ENCODE measurements at regions not wholly inside any gene's neighbourhood (a gene's known extent, or its start where the extent isn't known, plus 50 kb on each side); places are given as distances from the start of the nearest gene placed in this dataset.

DNA sequence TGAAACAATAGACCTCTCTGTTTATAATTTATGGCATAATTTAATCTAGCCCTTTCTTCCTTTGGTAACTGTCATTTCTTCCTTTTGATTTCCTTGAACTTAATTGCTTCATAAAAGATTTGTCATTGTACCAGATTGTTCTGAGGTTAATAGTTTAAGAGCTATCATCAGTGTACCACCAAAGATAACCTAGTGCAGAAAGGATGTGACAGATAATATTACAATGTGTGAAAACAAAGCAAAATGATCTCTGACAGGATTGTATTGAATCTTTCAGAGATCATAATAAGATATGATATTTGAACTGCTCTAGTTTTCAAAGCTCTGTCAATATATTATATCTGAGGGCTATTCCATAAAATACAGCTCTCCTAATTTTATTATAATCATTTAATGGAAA lies 132.1 kb upstream of the PTCHD4 start:
- DNase-seq (ENCODE audit: low read depth): no peak
- no peak overlapping the region for H3K4me3 ChIP-seq (ENCODE audit: low read depth, low read length)
- no peak for TF ChIP-seq CTCF (IDR thresholded peaks at IDR 0.05; ENCODE audit: insufficient read depth, low read depth, low read length)

DNA sequence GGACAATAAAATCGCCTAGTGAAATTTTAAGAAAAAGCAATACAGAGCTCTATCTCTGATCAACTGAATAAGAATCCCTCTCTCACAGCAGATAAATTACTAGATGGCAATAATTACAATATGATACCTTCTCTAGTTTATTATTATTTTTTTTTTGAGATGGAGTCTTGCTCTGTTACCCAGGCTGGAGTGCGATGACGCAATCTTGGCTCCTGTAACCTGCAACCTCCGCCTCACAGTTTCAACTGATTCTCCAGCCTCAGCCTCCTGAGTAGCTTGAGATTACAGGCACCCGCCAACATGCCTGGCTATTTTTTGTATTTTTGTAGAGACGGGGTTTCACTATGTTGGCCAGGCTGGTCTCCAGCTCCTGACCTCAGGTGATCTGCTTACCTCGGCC lies 129.3 kb upstream of the PTCHD4 start:
- TF ChIP-seq CTCF (IDR thresholded peaks at IDR 0.05; ENCODE audit: insufficient read depth, low read depth, low read length): no peak
- no peak for DNase-seq (ENCODE audit: low read depth)
- no peak overlapping the region for H3K4me3 ChIP-seq (ENCODE audit: low read depth, low read length)

GRCh38 chr6:48236375-48236774 lies 125.4 kb upstream of the PTCHD4 start:
- no peak for DNase-seq (ENCODE audit: low read depth)
- no peak for TF ChIP-seq CTCF (IDR thresholded peaks at IDR 0.05; ENCODE audit: insufficient read depth, low read depth, low read length)
- no peak overlapping the region for H3K4me3 ChIP-seq (ENCODE audit: low read depth, low read length)

DNA sequence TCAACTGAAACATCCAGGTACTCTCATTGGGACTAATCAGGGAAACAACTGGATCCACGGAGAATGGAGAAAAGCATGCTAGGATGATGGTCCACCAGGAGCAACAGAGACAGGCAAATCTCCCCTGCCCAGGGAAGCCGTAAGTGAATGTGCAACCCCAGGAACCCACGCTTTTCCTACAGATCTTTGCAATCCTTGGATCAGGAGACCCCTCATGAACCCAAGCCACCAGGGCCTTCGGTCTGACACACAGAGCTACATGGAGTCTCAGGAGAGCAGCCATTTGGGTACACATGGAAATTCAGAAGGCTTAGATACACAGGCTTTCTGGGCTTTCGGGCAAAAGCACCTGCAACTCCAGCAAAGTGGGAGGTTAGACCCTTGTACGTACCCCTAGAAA lies 122.1 kb upstream of the PTCHD4 start:
- no peak overlapping the region for H3K4me3 ChIP-seq (ENCODE audit: low read depth, low read length)
- no peak for TF ChIP-seq CTCF (IDR thresholded peaks at IDR 0.05; ENCODE audit: insufficient read depth, low read depth, low read length)
- no peak for DNase-seq (ENCODE audit: low read depth)

DNA sequence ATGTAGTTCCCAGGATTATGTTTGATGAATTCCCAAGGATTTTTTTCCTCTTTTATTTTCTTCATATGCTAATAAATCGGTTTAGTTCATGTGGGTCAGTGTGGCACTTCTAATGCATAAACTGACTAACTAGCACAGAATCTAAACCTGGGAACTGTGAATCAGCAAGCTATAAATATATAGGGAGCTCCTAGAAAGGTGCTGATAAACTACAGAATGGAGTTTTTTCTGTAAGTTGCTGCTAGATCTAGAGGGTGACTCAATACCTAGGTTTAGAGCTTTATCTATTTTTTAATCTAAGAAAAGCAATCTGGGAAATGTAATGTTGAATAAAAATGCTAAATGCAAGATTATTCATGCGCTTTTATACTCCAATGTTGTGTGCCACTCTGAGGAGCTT lies 118.8 kb upstream of the PTCHD4 start:
- DNase-seq (ENCODE audit: low read depth): no peak
- TF ChIP-seq CTCF (IDR thresholded peaks at IDR 0.05; ENCODE audit: insufficient read depth, low read depth, low read length): no peak
- no peak overlapping the region for H3K4me3 ChIP-seq (ENCODE audit: low read depth, low read length)

DNA sequence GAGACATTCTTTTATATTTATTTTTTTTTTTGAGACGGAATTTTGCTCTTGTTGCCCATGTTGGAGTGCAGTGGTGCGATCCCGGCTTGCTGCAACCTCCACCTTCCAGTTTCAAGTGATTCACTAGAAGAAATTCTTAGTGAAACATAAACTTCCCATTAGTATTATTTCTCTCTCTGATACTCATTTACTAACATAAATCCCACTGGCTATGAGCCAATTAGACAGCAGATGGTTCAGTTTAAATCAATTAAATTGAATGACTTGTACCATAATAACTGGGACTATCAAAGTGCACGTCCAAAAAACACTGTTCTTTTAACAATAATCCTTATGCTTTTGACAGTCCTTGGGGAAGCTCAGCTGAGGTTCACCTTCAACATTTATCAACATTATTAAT lies 111.2 kb upstream of the PTCHD4 start:
- DNase-seq (ENCODE audit: low read depth): no peak
- no peak overlapping the region for H3K4me3 ChIP-seq (ENCODE audit: low read depth, low read length)
- TF ChIP-seq CTCF (IDR thresholded peaks at IDR 0.05; ENCODE audit: insufficient read depth, low read depth, low read length): no peak

GRCh38 chr6:48213076-48213788 lies 102.2 kb upstream of the PTCHD4 start:
- H3K4me3 ChIP-seq (ENCODE audit: low read depth, low read length): no peak overlapping the region
- no peak for TF ChIP-seq CTCF (IDR thresholded peaks at IDR 0.05; ENCODE audit: insufficient read depth, low read depth, low read length)
- no peak for DNase-seq (ENCODE audit: low read depth)

Measured in fibroblast of villous mesenchyme (primary cell).